K562 (cell line): ENCODE measurements at regions not wholly inside any gene's neighbourhood (a gene's known extent, or its start where the extent isn't known, plus 50 kb on each side); places are given as distances from the start of the nearest gene placed in this dataset.

Source experiments
- MCM3 ChIP-seq: fragments of 450-650 bp; IDR thresholded peaks from 2 replicates; pipeline ENCODE4 v1.6.1; 2016
- PCBP1 ChIP-seq: fragments of 200-400 bp; formaldehyde crosslinking; IDR thresholded peaks from 2 replicates; pipeline ENCODE4 v1.6.1; 2018; ENCODE audit warnings: mild to moderate bottlenecking, low read depth, low read length; ENCODE audit not compliant: poor library complexity, severe bottlenecking
- ZNF511 ChIP-seq: sonication (generic); formaldehyde crosslinking; IDR thresholded peaks from 2 replicates; pipeline ENCODE4 v1.8.0; 2022; ENCODE audit warnings: mild to moderate bottlenecking, missing genetic modification reagents
- TF ChIP-seq, protein P1 (sequence below): fragments of 200-600 bp; sonication (generic); IDR thresholded peaks from one replicate; pipeline ENCODE4 v1.6.1; 2012; ENCODE audit warnings: mild to moderate bottlenecking, low read depth, low read length, inconsistent platforms
- TF ChIP-seq, protein P2 (sequence below): fragments of 450-650 bp; formaldehyde crosslinking; IDR thresholded peaks from 2 replicates; pipeline ENCODE4 v1.4.0; 2020; ENCODE audit warnings: mild to moderate bottlenecking, mixed read lengths
- TF ChIP-seq, protein P3 (sequence below): IDR thresholded peaks from 2 replicates; pipeline ENCODE4 v1.6.1; 2011; ENCODE audit not compliant: insufficient read length; ENCODE audit errors: extremely low read depth

GRCh38 chr1:184285401-184286087, 101.3 kb upstream of the C1orf21 start (continued):
- TF ChIP-seq, protein P1, sequence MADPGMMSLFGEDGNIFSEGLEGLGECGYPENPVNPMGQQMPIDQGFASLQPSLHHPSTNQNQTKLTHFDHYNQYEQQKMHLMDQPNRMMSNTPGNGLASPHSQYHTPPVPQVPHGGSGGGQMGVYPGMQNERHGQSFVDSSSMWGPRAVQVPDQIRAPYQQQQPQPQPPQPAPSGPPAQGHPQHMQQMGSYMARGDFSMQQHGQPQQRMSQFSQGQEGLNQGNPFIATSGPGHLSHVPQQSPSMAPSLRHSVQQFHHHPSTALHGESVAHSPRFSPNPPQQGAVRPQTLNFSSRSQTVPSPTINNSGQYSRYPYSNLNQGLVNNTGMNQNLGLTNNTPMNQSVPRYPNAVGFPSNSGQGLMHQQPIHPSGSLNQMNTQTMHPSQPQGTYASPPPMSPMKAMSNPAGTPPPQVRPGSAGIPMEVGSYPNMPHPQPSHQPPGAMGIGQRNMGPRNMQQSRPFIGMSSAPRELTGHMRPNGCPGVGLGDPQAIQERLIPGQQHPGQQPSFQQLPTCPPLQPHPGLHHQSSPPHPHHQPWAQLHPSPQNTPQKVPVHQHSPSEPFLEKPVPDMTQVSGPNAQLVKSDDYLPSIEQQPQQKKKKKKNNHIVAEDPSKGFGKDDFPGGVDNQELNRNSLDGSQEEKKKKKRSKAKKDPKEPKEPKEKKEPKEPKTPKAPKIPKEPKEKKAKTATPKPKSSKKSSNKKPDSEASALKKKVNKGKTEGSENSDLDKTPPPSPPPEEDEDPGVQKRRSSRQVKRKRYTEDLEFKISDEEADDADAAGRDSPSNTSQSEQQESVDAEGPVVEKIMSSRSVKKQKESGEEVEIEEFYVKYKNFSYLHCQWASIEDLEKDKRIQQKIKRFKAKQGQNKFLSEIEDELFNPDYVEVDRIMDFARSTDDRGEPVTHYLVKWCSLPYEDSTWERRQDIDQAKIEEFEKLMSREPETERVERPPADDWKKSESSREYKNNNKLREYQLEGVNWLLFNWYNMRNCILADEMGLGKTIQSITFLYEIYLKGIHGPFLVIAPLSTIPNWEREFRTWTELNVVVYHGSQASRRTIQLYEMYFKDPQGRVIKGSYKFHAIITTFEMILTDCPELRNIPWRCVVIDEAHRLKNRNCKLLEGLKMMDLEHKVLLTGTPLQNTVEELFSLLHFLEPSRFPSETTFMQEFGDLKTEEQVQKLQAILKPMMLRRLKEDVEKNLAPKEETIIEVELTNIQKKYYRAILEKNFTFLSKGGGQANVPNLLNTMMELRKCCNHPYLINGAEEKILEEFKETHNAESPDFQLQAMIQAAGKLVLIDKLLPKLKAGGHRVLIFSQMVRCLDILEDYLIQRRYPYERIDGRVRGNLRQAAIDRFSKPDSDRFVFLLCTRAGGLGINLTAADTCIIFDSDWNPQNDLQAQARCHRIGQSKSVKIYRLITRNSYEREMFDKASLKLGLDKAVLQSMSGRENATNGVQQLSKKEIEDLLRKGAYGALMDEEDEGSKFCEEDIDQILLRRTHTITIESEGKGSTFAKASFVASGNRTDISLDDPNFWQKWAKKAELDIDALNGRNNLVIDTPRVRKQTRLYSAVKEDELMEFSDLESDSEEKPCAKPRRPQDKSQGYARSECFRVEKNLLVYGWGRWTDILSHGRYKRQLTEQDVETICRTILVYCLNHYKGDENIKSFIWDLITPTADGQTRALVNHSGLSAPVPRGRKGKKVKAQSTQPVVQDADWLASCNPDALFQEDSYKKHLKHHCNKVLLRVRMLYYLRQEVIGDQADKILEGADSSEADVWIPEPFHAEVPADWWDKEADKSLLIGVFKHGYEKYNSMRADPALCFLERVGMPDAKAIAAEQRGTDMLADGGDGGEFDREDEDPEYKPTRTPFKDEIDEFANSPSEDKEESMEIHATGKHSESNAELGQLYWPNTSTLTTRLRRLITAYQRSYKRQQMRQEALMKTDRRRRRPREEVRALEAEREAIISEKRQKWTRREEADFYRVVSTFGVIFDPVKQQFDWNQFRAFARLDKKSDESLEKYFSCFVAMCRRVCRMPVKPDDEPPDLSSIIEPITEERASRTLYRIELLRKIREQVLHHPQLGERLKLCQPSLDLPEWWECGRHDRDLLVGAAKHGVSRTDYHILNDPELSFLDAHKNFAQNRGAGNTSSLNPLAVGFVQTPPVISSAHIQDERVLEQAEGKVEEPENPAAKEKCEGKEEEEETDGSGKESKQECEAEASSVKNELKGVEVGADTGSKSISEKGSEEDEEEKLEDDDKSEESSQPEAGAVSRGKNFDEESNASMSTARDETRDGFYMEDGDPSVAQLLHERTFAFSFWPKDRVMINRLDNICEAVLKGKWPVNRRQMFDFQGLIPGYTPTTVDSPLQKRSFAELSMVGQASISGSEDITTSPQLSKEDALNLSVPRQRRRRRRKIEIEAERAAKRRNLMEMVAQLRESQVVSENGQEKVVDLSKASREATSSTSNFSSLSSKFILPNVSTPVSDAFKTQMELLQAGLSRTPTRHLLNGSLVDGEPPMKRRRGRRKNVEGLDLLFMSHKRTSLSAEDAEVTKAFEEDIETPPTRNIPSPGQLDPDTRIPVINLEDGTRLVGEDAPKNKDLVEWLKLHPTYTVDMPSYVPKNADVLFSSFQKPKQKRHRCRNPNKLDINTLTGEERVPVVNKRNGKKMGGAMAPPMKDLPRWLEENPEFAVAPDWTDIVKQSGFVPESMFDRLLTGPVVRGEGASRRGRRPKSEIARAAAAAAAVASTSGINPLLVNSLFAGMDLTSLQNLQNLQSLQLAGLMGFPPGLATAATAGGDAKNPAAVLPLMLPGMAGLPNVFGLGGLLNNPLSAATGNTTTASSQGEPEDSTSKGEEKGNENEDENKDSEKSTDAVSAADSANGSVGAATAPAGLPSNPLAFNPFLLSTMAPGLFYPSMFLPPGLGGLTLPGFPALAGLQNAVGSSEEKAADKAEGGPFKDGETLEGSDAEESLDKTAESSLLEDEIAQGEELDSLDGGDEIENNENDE, result no peak
- TF ChIP-seq PCBP1, result no peak
- TF ChIP-seq ZNF511 (CRISPR knock-in tag), result no peak
- TF ChIP-seq, protein P2, sequence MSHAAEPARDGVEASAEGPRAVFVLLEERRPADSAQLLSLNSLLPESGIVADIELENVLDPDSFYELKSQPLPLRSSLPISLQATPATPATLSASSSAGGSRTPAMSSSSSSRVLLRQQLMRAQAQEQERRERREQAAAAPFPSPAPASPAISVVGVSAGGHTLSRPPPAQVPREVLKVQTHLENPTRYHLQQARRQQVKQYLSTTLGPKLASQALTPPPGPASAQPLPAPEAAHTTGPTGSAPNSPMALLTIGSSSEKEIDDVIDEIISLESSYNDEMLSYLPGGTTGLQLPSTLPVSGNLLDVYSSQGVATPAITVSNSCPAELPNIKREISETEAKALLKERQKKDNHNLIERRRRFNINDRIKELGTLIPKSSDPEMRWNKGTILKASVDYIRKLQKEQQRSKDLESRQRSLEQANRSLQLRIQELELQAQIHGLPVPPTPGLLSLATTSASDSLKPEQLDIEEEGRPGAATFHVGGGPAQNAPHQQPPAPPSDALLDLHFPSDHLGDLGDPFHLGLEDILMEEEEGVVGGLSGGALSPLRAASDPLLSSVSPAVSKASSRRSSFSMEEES (CRISPR knock-in tag), result no peak
- TF ChIP-seq, protein P3, sequence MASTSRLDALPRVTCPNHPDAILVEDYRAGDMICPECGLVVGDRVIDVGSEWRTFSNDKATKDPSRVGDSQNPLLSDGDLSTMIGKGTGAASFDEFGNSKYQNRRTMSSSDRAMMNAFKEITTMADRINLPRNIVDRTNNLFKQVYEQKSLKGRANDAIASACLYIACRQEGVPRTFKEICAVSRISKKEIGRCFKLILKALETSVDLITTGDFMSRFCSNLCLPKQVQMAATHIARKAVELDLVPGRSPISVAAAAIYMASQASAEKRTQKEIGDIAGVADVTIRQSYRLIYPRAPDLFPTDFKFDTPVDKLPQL, result no peak
- no peak for TF ChIP-seq MCM3
